ENCODE measurements at regions not wholly inside any gene's neighbourhood (a gene's known extent, or its start where the extent isn't known, plus 50 kb on each side); places are given as distances from the start of the nearest gene placed in this dataset.

DNA sequence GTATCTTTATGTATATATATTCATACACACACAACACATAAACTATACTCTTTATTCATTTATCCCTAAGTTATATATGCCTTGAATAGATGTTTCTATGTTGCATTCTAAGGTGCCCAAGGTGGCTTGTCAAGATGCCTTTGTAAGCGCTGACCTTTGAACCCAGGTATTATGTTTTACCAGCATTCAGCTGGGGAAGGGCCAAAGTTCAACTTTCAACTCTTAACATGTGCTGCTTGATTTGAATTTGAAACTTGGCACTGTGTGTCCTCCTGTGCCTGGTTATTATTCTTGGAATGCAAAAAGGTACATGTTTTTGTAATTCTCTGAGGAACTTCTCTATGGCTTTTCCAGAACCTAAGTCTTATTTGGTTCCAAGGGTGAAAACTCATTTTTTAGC is 146.5 kb downstream of the EDN1 start:
- BruUV-seq (replicated peaks): no TSS peak
- CTCF ChIA-PET: no interaction called here

DNA sequence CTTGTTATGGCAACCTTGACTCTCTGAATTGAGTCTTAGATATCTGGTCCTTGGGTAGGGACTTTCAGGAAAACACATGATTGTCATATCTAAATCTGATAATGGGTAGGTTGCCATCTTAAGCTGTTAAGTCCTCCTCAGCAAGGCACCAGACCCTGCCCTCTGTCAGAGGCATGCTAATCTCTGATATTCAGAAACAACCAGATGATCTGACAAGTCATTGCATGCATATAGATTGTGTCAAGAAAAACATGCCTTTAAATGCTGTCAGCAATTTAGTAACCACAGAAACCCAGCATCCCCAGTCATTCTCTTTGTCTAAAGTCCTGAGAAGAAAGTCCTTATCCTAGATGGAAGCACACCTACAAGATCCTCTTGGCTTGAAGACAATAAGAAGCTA is 149.1 kb downstream of the EDN1 start:
- Histone ChIP-seq H3K36me3 (ENCODE audit: control insufficient read depth, insufficient read depth, low read length) (no peaks in the 10 kb centered on the region), H3K4me1 (peaks cover 34% of the 10 kb centered on the region), H3K9me3 (no peaks in the 10 kb centered on the region; the same call in 1 of the 2 replicates), H3K4me3 (ENCODE audit: low read depth, low read length) (no peak overlapping the region), H3K27me3 (replicated peaks; ENCODE audit: control insufficient read depth, insufficient read depth, low read length) (no peaks in the 10 kb centered on the region)
- Mint-ChIP-seq H3K36me3 (ENCODE audit: insufficient read depth, unreplicated experiment) (no peaks in the 10 kb centered on the region), H3K4me3 (ENCODE audit: unreplicated experiment) (no peak overlapping the region), H3K27ac (ENCODE audit: unreplicated experiment) (no peak overlapping the region), H3K27me3 (ENCODE audit: insufficient read depth, unreplicated experiment) (no peaks in the 10 kb centered on the region), H3K9me3 (ENCODE audit: unreplicated experiment) (peaks cover 9% of the 10 kb centered on the region), H3K4me1 (ENCODE audit: low read depth, unreplicated experiment) (peaks cover 26% of the 10 kb centered on the region)
- BruUV-seq (replicated peaks): no TSS peak
- no peak for DNase-seq
- TF ChIP-seq, protein P1, sequence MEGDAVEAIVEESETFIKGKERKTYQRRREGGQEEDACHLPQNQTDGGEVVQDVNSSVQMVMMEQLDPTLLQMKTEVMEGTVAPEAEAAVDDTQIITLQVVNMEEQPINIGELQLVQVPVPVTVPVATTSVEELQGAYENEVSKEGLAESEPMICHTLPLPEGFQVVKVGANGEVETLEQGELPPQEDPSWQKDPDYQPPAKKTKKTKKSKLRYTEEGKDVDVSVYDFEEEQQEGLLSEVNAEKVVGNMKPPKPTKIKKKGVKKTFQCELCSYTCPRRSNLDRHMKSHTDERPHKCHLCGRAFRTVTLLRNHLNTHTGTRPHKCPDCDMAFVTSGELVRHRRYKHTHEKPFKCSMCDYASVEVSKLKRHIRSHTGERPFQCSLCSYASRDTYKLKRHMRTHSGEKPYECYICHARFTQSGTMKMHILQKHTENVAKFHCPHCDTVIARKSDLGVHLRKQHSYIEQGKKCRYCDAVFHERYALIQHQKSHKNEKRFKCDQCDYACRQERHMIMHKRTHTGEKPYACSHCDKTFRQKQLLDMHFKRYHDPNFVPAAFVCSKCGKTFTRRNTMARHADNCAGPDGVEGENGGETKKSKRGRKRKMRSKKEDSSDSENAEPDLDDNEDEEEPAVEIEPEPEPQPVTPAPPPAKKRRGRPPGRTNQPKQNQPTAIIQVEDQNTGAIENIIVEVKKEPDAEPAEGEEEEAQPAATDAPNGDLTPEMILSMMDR (IDR thresholded peaks at IDR 0.05; ENCODE audit: insufficient read depth in 1 of 2, low read depth in 1 of 2, low read length in 1 of 2, severe bottlenecking in 1 of 2, unreplicated experiment in 1 of 2): no peak
- ChIA-PET CTCF (no interaction called here), POLR2A (no interaction called here)
- intact Hi-C loops (cut with micrococcal nuclease; ENCODE audit: unreplicated experiment): no loop called here

More for the DNA sequence above, 146.5 kb downstream of the EDN1 start:
- H3K9me3 ChIP-seq: peaks cover 4% of the 10 kb centered on the region; the same call in 1 of the 2 replicates
- no peaks in the 10 kb centered on the region for H3K36me3 ChIP-seq (ENCODE audit: control insufficient read depth, insufficient read depth, low read length)
- Mint-ChIP-seq H3K4me3 (ENCODE audit: unreplicated experiment) (no peak overlapping the region), H3K36me3 (ENCODE audit: insufficient read depth, unreplicated experiment) (no peaks in the 10 kb centered on the region), H3K9me3 (ENCODE audit: unreplicated experiment) (peaks cover 21% of the 10 kb centered on the region), H3K4me1 (ENCODE audit: low read depth, unreplicated experiment) (peaks cover 6% of the 10 kb centered on the region), H3K27ac (ENCODE audit: unreplicated experiment) (no peak overlapping the region), H3K27me3 (ENCODE audit: insufficient read depth, unreplicated experiment) (no peaks in the 10 kb centered on the region)
- DNase-seq: no peak
- H3K27me3 ChIP-seq (replicated peaks; ENCODE audit: control insufficient read depth, insufficient read depth, low read length): no peaks in the 10 kb centered on the region
- intact Hi-C loops (cut with micrococcal nuclease; ENCODE audit: unreplicated experiment): no loop called here
- H3K4me1 ChIP-seq: peaks cover 13% of the 10 kb centered on the region
- H3K4me3 ChIP-seq (ENCODE audit: low read depth, low read length): no peak overlapping the region
- POLR2A ChIA-PET: no interaction called here
- TF ChIP-seq, protein P1 (IDR thresholded peaks at IDR 0.05; ENCODE audit: insufficient read depth in 1 of 2, low read depth in 1 of 2, low read length in 1 of 2, severe bottlenecking in 1 of 2, unreplicated experiment in 1 of 2): no peak

DNA sequence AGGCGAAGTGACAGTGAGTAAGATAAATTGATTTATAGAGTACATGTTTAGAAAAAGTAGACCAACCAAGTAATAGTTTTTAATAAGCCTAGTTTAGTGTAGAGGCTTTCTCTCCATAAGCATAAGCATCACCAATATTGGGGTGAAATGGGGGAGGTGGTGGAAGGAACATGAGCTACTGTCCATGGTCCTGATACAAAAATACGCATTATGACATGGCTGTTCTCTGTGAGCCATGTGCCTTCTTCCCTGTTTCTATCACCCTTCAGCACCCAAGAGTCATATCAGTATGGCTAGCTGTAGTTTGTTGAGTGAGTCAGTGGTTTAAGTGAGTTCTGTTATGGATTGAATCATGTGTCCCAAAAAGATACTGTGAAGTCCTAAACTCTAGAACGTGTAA is 150.8 kb downstream of the EDN1 start:
- H3K9me3 Mint-ChIP-seq (ENCODE audit: unreplicated experiment): peaks cover 9% of the 10 kb centered on the region
- H3K4me3 ChIP-seq (ENCODE audit: low read depth, low read length): no peak overlapping the region
- BruUV-seq (replicated peaks): no TSS peak
- ChIA-PET POLR2A (no interaction called here), CTCF (no interaction called here)
- peaks cover 45% of the 10 kb centered on the region for H3K4me1 ChIP-seq
- no peaks in the 10 kb centered on the region for H3K27me3 Mint-ChIP-seq (ENCODE audit: insufficient read depth, unreplicated experiment)
- TF ChIP-seq, protein P1 (IDR thresholded peaks at IDR 0.05; ENCODE audit: insufficient read depth in 1 of 2, low read depth in 1 of 2, low read length in 1 of 2, severe bottlenecking in 1 of 2, unreplicated experiment in 1 of 2): no peak
- H3K36me3 ChIP-seq (ENCODE audit: control insufficient read depth, insufficient read depth, low read length): no peaks in the 10 kb centered on the region
- no peaks in the 10 kb centered on the region for H3K36me3 Mint-ChIP-seq (ENCODE audit: insufficient read depth, unreplicated experiment)
- peak in 1 of 2 experiments; percentile 18 for DNase-seq
- H3K9me3 ChIP-seq: no peaks in the 10 kb centered on the region
- H3K4me1 Mint-ChIP-seq (ENCODE audit: low read depth, unreplicated experiment): peaks cover 29% of the 10 kb centered on the region
- H3K4me3 Mint-ChIP-seq (ENCODE audit: unreplicated experiment): no peak overlapping the region
- H3K27me3 ChIP-seq (replicated peaks; ENCODE audit: control insufficient read depth, insufficient read depth, low read length): no peaks in the 10 kb centered on the region
- intact Hi-C loops (cut with micrococcal nuclease; ENCODE audit: unreplicated experiment): loop anchor here (5.0 to 10.0 kb wide), 2 partner anchors 76 to 149 kb away; partner anchors contain the start of gene EDN1
- H3K27ac Mint-ChIP-seq (ENCODE audit: unreplicated experiment): no peak overlapping the region
